Activated naive CD4-positive, alpha-beta T cell treated with anti-CD3 and anti-CD28 coated beads, Interleukin-2, amount 50 U/mL, for 16 hours (primary cell): ENCODE measurements at regions not wholly inside any gene's neighbourhood (a gene's known extent, or its start where the extent isn't known, plus 50 kb on each side); places are given as distances from the start of the nearest gene placed in this dataset.
"Not testable (repeated sequence)": the region's sequence is repeated elsewhere in the genome, so short reads cannot be mapped to it uniquely, and the experiment has no call there.

Experiments used
- DNase-seq: peaks from one replicate; pipeline ENCODE4 v3.0.0-alpha.2; 2020

GRCh38 chrX:148269513-148269912, 230.9 kb upstream of the AFF2 start:
- no peak for DNase-seq

GRCh38 chrX:148270499-148270898, 229.9 kb upstream of the AFF2 start:
- no peak for DNase-seq

- no peak for DNase-seq
Measured at GRCh38 chrX:148271263-148271662, 229.2 kb upstream of the AFF2 start.

- no peak for DNase-seq
Measured at GRCh38 chrX:148281920-148282319, 218.5 kb upstream of the AFF2 start.

- no peak for DNase-seq
Measured at GRCh38 chrX:148282504-148282903, 217.9 kb upstream of the AFF2 start.

GRCh38 chrX:148284056-148284455, 216.4 kb upstream of the AFF2 start:
- DNase-seq = no peak

- no peak for DNase-seq
Measured at GRCh38 chrX:148284821-148285220, 215.6 kb upstream of the AFF2 start.

- no peak for DNase-seq
Measured at GRCh38 chrX:148288451-148288850, 212.0 kb upstream of the AFF2 start.

GRCh38 chrX:148290041-148290440, 210.4 kb upstream of the AFF2 start:
- DNase-seq = no peak

GRCh38 chrX:148290931-148291330, 209.5 kb upstream of the AFF2 start:
- no peak for DNase-seq

- DNase-seq = peak; percentile 10
Measured at GRCh38 chrX:148298737-148299136, 201.7 kb upstream of the AFF2 start.

- DNase-seq = not testable (repeated sequence)
Measured at GRCh38 chrX:148305214-148305613, 195.2 kb upstream of the AFF2 start.

GRCh38 chrX:148309413-148309812, 191.0 kb upstream of the AFF2 start:
- no peak for DNase-seq

- DNase-seq = peak; percentile 36
Measured at GRCh38 chrX:148310426-148311165, 189.8 kb upstream of the AFF2 start.

- DNase-seq = no peak
Measured at GRCh38 chrX:148311544-148311943, 188.9 kb upstream of the AFF2 start.

- no peak for DNase-seq
Measured at GRCh38 chrX:148314876-148315275, 185.5 kb upstream of the AFF2 start.

GRCh38 chrX:148316446-148316845, 184.0 kb upstream of the AFF2 start:
- no peak for DNase-seq

- no peak for DNase-seq
Measured at GRCh38 chrX:148322906-148323305, 177.5 kb upstream of the AFF2 start.

GRCh38 chrX:148333989-148334388, 166.4 kb upstream of the AFF2 start:
- DNase-seq = no peak

- DNase-seq = no peak
Measured at GRCh38 chrX:148337873-148338272, 162.5 kb upstream of the AFF2 start.

- no peak for DNase-seq
Measured at GRCh38 chrX:148354916-148355315, 145.5 kb upstream of the AFF2 start.

- no peak for DNase-seq
Measured at GRCh38 chrX:148361641-148362040, 138.8 kb upstream of the AFF2 start.

GRCh38 chrX:148363471-148364235, 136.8 kb upstream of the AFF2 start:
- no peak for DNase-seq

- DNase-seq = no peak
Measured at GRCh38 chrX:148365233-148365632, 135.2 kb upstream of the AFF2 start.

GRCh38 chrX:148371291-148371690, 129.1 kb upstream of the AFF2 start:
- no peak for DNase-seq
